Right lobe of liver (tissue), 6 donors: ENCODE measurements at regions not wholly inside any gene's neighbourhood (a gene's known extent, or its start where the extent isn't known, plus 50 kb on each side); places are given as distances from the start of the nearest gene placed in this dataset.
A peak's percentile ranks its signal among the peaks of the same experiment; 100 is the strongest.

Source experiments
- ATAC-seq, 4 donors: fragments of 200-7000 bp; cut with Tn5 transposase; one replicate each; pipeline ENCODE4 v1.9.1; 2020; ENCODE audit warnings: mild to moderate bottlenecking in 4 of 4, moderate library complexity in 4 of 4
- DNase-seq, 3 donors: peaks; one replicate each; pipeline ENCODE4 v3.0.0-alpha.2; 2020
- H3K27ac ChIP-seq, 3 donors: fragments of 200-600 bp; one replicate each; pipeline ENCODE4 v1.8.0; 2022
- H3K27me3 ChIP-seq, 2 donors: fragments of 200-600 bp; one replicate each; pipeline ENCODE4 v1.8.0; 2022
- H3K36me3 ChIP-seq, 4 donors: fragments of 200-600 bp; sonication (generic) in 1 of 4; one replicate each; pipeline versions ENCODE4 v1.5.1 to v1.8.0; 2017 to 2022; ENCODE audit warnings: control low read depth in 1 of 4
- H3K4me1 ChIP-seq, 4 donors: fragments of 200-600 bp; sonication (generic) in 1 of 4; one replicate each; pipeline versions ENCODE4 v1.5.1 to v1.8.0; 2017 to 2022; ENCODE audit warnings: control low read depth in 1 of 4
- H3K4me3 ChIP-seq, 3 donors: fragments of 200-600 bp; one replicate each; pipeline ENCODE4 v1.8.0; 2022
- H3K9me3 ChIP-seq, 4 donors: fragments of 200-600 bp; sonication (generic) in 1 of 4; one replicate each; pipeline versions ENCODE4 v1.5.1 to v1.8.0; 2017 to 2022; ENCODE audit warnings: control low read depth in 1 of 4
- CTCF ChIP-seq, 4 donors: fragments of 200-600 bp in 3 of 4; fragments of 450-650 bp in 1 of 4; IDR thresholded peaks; one replicate each; pipeline versions ENCODE4 v1.5.1 to v1.8.0; 2016 to 2022; ENCODE audit warnings: antibody characterized with exemption in 4 of 4, mild to moderate bottlenecking in 2 of 4
- POLR2A ChIP-seq: fragments of 450-650 bp; IDR thresholded peaks from one replicate; pipeline ENCODE4 v1.6.1; 2017; ENCODE audit warnings: antibody characterized with exemption, mild to moderate bottlenecking
- WGBS: methylation state at CpG from one replicate; pipeline ENCODE4 v1.1.6; 2018; ENCODE audit warnings: low coverage, low lambda C conversion rate; ENCODE audit not compliant: insufficient coverage; ENCODE audit errors: missing lambda C conversion rate; 5-methylcytosine and 5-hydroxymethylcytosine counted together
- intact Hi-C, 2 donors: fragments of 100-400 bp; cut with DNase I; formaldehyde crosslinking; loops; one replicate each; pipeline versions ENCODE4 v1.11.2 to v1.14.1; 2022
- donor health status: DM: no; HTN: yes; CAD: no.
- donor health status: DM: no; HTN: no; CAD: no.
- donor health status: DM: no; HTN: no; CAD: no.
- donor health status: DM: no; HTN: yes; CAD: no.
- donor health status: DM: no; HTN: yes; CAD: no.

- 52% methylated on average over 2 of the region's 2 CpGs for WGBS
- no peak for DNase-seq
- H3K4me3 ChIP-seq: no peak overlapping the region
- H3K36me3 ChIP-seq: no peaks in the 10 kb centered on the region
- no peak for ATAC-seq
- TF ChIP-seq POLR2A: no peak
- intact Hi-C loops: no loop called here
- no peak overlapping the region for H3K27ac ChIP-seq
- H3K27me3 ChIP-seq: no peaks in the 10 kb centered on the region
- no peaks in the 10 kb centered on the region for H3K4me1 ChIP-seq
- H3K9me3 ChIP-seq: no peaks in the 10 kb centered on the region
Observed at GRCh38 chr3:80215191-80215590, 447.4 kb upstream of the ROBO1 start.

- H3K27ac ChIP-seq: no peak overlapping the region
- ATAC-seq (no peak), DNase-seq (no peak)
- H3K36me3 ChIP-seq: no peaks in the 10 kb centered on the region
- WGBS: 44% methylated on average over 4 of the region's 4 CpGs
- no peaks in the 10 kb centered on the region for H3K9me3 ChIP-seq
- intact Hi-C loops: no loop called here
- no peaks in the 10 kb centered on the region for H3K27me3 ChIP-seq
- H3K4me3 ChIP-seq: no peak overlapping the region
- H3K4me1 ChIP-seq: no peaks in the 10 kb centered on the region
- TF ChIP-seq CTCF (IDR thresholded peaks at IDR 0.05): no peak
- TF ChIP-seq POLR2A: no peak
Observed at GRCh38 chr3:80213086-80213485, 445.3 kb upstream of the ROBO1 start.

- ATAC-seq (no peak), DNase-seq (no peak)
- TF ChIP-seq POLR2A (no peak), CTCF (IDR thresholded peaks at IDR 0.05) (no peak)
- no peaks in the 10 kb centered on the region for H3K9me3 ChIP-seq
- WGBS: 55% methylated on average over 3 of the region's 3 CpGs
- no peaks in the 10 kb centered on the region for H3K4me1 ChIP-seq
- H3K4me3 ChIP-seq: no peak overlapping the region
- H3K27ac ChIP-seq: no peak overlapping the region
- H3K36me3 ChIP-seq: no peaks in the 10 kb centered on the region
- intact Hi-C loops: no loop called here
- no peaks in the 10 kb centered on the region for H3K27me3 ChIP-seq
Observed at GRCh38 chr3:80192936-80193335, 425.1 kb upstream of the ROBO1 start.

GRCh38 chr3:80190051-80190450, 422.3 kb upstream of the ROBO1 start:
- ATAC-seq (peak; percentile 35 to 67 (median 48)), DNase-seq (no peak)
- Histone ChIP-seq H3K36me3 (no peaks in the 10 kb centered on the region), H3K27me3 (no peaks in the 10 kb centered on the region), H3K4me3 (no peak overlapping the region), H3K9me3 (no peaks in the 10 kb centered on the region), H3K4me1 (no peaks in the 10 kb centered on the region), H3K27ac (no peak overlapping the region)
- 0% methylated on average over 3 of the region's 3 CpGs for WGBS
- intact Hi-C loops: no loop called here
- no peak for TF ChIP-seq POLR2A
- TF ChIP-seq CTCF (IDR thresholded peaks at IDR 0.05): no peak

GRCh38 chr3:80187981-80188380, 420.2 kb upstream of the ROBO1 start:
- Histone ChIP-seq H3K4me3 (no peak overlapping the region), H3K27me3 (no peaks in the 10 kb centered on the region), H3K36me3 (no peaks in the 10 kb centered on the region), H3K9me3 (no peaks in the 10 kb centered on the region), H3K27ac (no peak overlapping the region), H3K4me1 (no peaks in the 10 kb centered on the region)
- ATAC-seq (no peak), DNase-seq (no peak)
- no peak for TF ChIP-seq CTCF (IDR thresholded peaks at IDR 0.05)
- no peak for TF ChIP-seq POLR2A
- intact Hi-C loops: no loop called here
- WGBS: 43% methylated on average over 2 of the region's 2 CpGs
